ENCODE measurements at regions not wholly inside any gene's neighbourhood (a gene's known extent, or its start where the extent isn't known, plus 50 kb on each side); places are given as distances from the start of the nearest gene placed in this dataset.

GRCh38 chr2:103235283-103235682 is 473.5 kb downstream of the TMEM182 start:
- TF ChIP-seq CTCF (conservative IDR thresholded peaks at IDR 0.05): no peak
- Histone ChIP-seq H3K27ac (ENCODE audit: low read depth, low read length) (no peak overlapping the region), H3K36me3 (ENCODE audit: control insufficient read depth, insufficient read depth, low read length) (no peaks in the 10 kb centered on the region), H3K9me3 (ENCODE audit: control insufficient read depth, low read length) (no peaks in the 10 kb centered on the region), H3K4me3 (ENCODE audit: low read length) (no peak overlapping the region), H3K9ac (ENCODE audit: extremely low read depth, low read length, poor library complexity, severe bottlenecking) (no peak overlapping the region), H3K4me1 (ENCODE audit: control insufficient read depth, insufficient read depth, low read length) (no peaks in the 10 kb centered on the region), H3K27me3 (ENCODE audit: control insufficient read depth, insufficient read depth, low read length, poor library complexity, severe bottlenecking) (no peaks in the 10 kb centered on the region)
- H3K4me1 Mint-ChIP-seq: no peaks in the 10 kb centered on the region
- DNase-seq: no peak
- no peaks in the 10 kb centered on the region for H3K27me3 Mint-ChIP-seq (ENCODE audit: insufficient read depth)
- H3K9me3 Mint-ChIP-seq: peaks cover 7% of the 10 kb centered on the region
- no peak overlapping the region for H3K4me3 Mint-ChIP-seq
- peaks cover 1% of the 10 kb centered on the region for H3K36me3 Mint-ChIP-seq (ENCODE audit: low read depth)
- 83 to 100% methylated on average over 1 of the region's 1 CpG for WGBS, 2 experiments (ENCODE audit: insufficient coverage in 1 of 2, insufficient read length in 1 of 2)
- H3K27ac Mint-ChIP-seq: no peak overlapping the region

- H3K9me3 ChIP-seq (ENCODE audit: control insufficient read depth, low read length): no peaks in the 10 kb centered on the region
- H3K4me1 Mint-ChIP-seq: no peaks in the 10 kb centered on the region
- H3K9me3 Mint-ChIP-seq: no peaks in the 10 kb centered on the region
- H3K27ac ChIP-seq (ENCODE audit: low read depth, low read length): no peak overlapping the region
- no peaks in the 10 kb centered on the region for H3K36me3 ChIP-seq (ENCODE audit: control insufficient read depth, insufficient read depth, low read length)
- 93% methylated on average over 2 to 3 of the region's 4 CpGs for WGBS, 2 experiments (ENCODE audit: insufficient coverage in 1 of 2, insufficient read length in 1 of 2)
- H3K27ac Mint-ChIP-seq: no peak overlapping the region
- no peak overlapping the region for H3K4me3 Mint-ChIP-seq
- no peak overlapping the region for H3K4me3 ChIP-seq (ENCODE audit: low read length)
- no peaks in the 10 kb centered on the region for H3K36me3 Mint-ChIP-seq (ENCODE audit: low read depth)
- no peaks in the 10 kb centered on the region for H3K4me1 ChIP-seq (ENCODE audit: control insufficient read depth, insufficient read depth, low read length)
- H3K27me3 ChIP-seq (ENCODE audit: control insufficient read depth, insufficient read depth, low read length, poor library complexity, severe bottlenecking): no peaks in the 10 kb centered on the region
- H3K9ac ChIP-seq (ENCODE audit: extremely low read depth, low read length, poor library complexity, severe bottlenecking): no peak overlapping the region
- TF ChIP-seq CTCF (conservative IDR thresholded peaks at IDR 0.05): no peak
- DNase-seq: no peak
- H3K27me3 Mint-ChIP-seq (ENCODE audit: insufficient read depth): no peaks in the 10 kb centered on the region
These were observed 487.6 kb downstream of the TMEM182 start for GRCh38 chr2:103249462-103249861.

- Mint-ChIP-seq H3K4me3 (no peak overlapping the region), H3K4me1 (no peaks in the 10 kb centered on the region), H3K27ac (no peak overlapping the region), H3K27me3 (ENCODE audit: insufficient read depth) (no peaks in the 10 kb centered on the region), H3K36me3 (ENCODE audit: low read depth) (no peaks in the 10 kb centered on the region), H3K9me3 (peaks cover 6% of the 10 kb centered on the region)
- DNase-seq: no peak
- Histone ChIP-seq H3K4me3 (ENCODE audit: low read length) (no peak overlapping the region), H3K36me3 (ENCODE audit: control insufficient read depth, insufficient read depth, low read length) (no peaks in the 10 kb centered on the region), H3K9ac (ENCODE audit: extremely low read depth, low read length, poor library complexity, severe bottlenecking) (no peak overlapping the region), H3K9me3 (ENCODE audit: control insufficient read depth, low read length) (no peaks in the 10 kb centered on the region), H3K27me3 (ENCODE audit: control insufficient read depth, insufficient read depth, low read length, poor library complexity, severe bottlenecking) (no peaks in the 10 kb centered on the region), H3K27ac (ENCODE audit: low read depth, low read length) (no peak overlapping the region), H3K4me1 (ENCODE audit: control insufficient read depth, insufficient read depth, low read length) (no peaks in the 10 kb centered on the region)
- WGBS, 2 experiments (ENCODE audit: insufficient coverage in 1 of 2, insufficient read length in 1 of 2): 93 to 100% methylated on average over 2 to 3 of the region's 3 CpGs
- TF ChIP-seq CTCF (conservative IDR thresholded peaks at IDR 0.05): no peak
These were observed 490.9 kb downstream of the TMEM182 start for GRCh38 chr2:103252781-103253180.

Measured in endodermal cell (in vitro differentiated cells).